Progenitor cell of endocrine pancreas (in vitro differentiated cells): ENCODE measurements at regions not wholly inside any gene's neighbourhood (a gene's known extent, or its start where the extent isn't known, plus 50 kb on each side); places are given as distances from the start of the nearest gene placed in this dataset.

ENCODE experiments used
- DNase-seq: peaks from one replicate; pipeline ENCODE4 v3.0.0; 2021; ENCODE audit warnings: low spot score; ENCODE audit not compliant: unreplicated experiment
- H3K27ac Mint-ChIP-seq: 2 replicates; pipeline ENCODE4 v1.8.0; 2021; ENCODE audit warnings: mild to moderate bottlenecking, moderate library complexity, mixed read lengths
- H3K27me3 Mint-ChIP-seq: 2 replicates; pipeline ENCODE4 v1.8.0; 2021; ENCODE audit warnings: mixed read lengths
- H3K36me3 Mint-ChIP-seq: 2 replicates; pipeline ENCODE4 v1.8.0; 2022; ENCODE audit warnings: mixed read lengths; ENCODE audit not compliant: insufficient read depth
- H3K4me1 Mint-ChIP-seq: 2 replicates; pipeline ENCODE4 v1.8.0; 2021; ENCODE audit warnings: low read depth, mixed read lengths
- H3K4me3 Mint-ChIP-seq: 2 replicates; pipeline ENCODE4 v1.8.0; 2021; ENCODE audit warnings: low read depth, mild to moderate bottlenecking, moderate library complexity, mixed read lengths
- H3K9me3 Mint-ChIP-seq: 2 replicates; pipeline ENCODE4 v1.8.0; 2021; ENCODE audit warnings: low read depth, mixed read lengths
- TF ChIP-seq, protein P1 (sequence below): fragments of 200-600 bp; sonication (generic); IDR thresholded peaks from one replicate; pipeline ENCODE4 v1.5.0; 2021; ENCODE audit warnings: antibody characterized with exemption, mild to moderate bottlenecking; ENCODE audit not compliant: unreplicated experiment

- H3K36me3 Mint-ChIP-seq, result no peaks in the 10 kb centered on the region
- H3K4me1 Mint-ChIP-seq, result no peaks in the 10 kb centered on the region
- no peak for DNase-seq
Measured at GRCh38 chr6:54758340-54758739, 88.2 kb upstream of the FAM83B start.

DNA sequence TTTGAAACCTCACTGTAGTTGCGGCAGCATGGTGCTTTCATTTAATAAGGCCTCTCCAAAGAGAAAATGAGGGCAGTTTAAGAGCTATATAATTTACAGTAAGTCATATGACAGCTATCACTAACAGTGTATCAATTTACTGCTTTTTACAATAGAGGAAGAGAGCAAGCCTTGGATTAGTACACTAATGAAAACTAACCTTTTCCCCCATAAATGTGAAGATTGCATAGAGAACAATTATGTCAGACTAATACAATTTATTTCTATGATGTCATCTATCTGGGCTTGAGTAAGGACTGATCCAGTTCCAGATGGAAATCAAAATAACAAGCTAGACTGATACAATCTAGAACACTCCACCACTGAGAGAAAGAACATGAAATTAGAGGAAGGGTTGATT lies 78.1 kb upstream of the FAM83B start:
- H3K4me3 Mint-ChIP-seq, result no peak overlapping the region
- H3K9me3 Mint-ChIP-seq, result no peaks in the 10 kb centered on the region
- TF ChIP-seq, protein P1, sequence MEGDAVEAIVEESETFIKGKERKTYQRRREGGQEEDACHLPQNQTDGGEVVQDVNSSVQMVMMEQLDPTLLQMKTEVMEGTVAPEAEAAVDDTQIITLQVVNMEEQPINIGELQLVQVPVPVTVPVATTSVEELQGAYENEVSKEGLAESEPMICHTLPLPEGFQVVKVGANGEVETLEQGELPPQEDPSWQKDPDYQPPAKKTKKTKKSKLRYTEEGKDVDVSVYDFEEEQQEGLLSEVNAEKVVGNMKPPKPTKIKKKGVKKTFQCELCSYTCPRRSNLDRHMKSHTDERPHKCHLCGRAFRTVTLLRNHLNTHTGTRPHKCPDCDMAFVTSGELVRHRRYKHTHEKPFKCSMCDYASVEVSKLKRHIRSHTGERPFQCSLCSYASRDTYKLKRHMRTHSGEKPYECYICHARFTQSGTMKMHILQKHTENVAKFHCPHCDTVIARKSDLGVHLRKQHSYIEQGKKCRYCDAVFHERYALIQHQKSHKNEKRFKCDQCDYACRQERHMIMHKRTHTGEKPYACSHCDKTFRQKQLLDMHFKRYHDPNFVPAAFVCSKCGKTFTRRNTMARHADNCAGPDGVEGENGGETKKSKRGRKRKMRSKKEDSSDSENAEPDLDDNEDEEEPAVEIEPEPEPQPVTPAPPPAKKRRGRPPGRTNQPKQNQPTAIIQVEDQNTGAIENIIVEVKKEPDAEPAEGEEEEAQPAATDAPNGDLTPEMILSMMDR, result no peak
- H3K36me3 Mint-ChIP-seq, result no peaks in the 10 kb centered on the region
- DNase-seq, result no peak
- no peak overlapping the region for H3K27ac Mint-ChIP-seq
- no peaks in the 10 kb centered on the region for H3K4me1 Mint-ChIP-seq
- H3K27me3 Mint-ChIP-seq, result no peaks in the 10 kb centered on the region

More at GRCh38 chr6:54758340-54758739, 88.2 kb upstream of the FAM83B start:
- TF ChIP-seq, protein P1, result no peak
- Mint-ChIP-seq H3K27me3 (no peaks in the 10 kb centered on the region), H3K9me3 (no peaks in the 10 kb centered on the region), H3K27ac (no peak overlapping the region), H3K4me3 (no peak overlapping the region)

GRCh38 chr6:54770328-54770727 lies 76.2 kb upstream of the FAM83B start:
- no peak overlapping the region for H3K4me3 Mint-ChIP-seq
- no peaks in the 10 kb centered on the region for H3K4me1 Mint-ChIP-seq
- H3K27me3 Mint-ChIP-seq, result no peaks in the 10 kb centered on the region
- H3K36me3 Mint-ChIP-seq, result no peaks in the 10 kb centered on the region
- no peaks in the 10 kb centered on the region for H3K9me3 Mint-ChIP-seq
- TF ChIP-seq, protein P1, result no peak
- DNase-seq, result no peak
- H3K27ac Mint-ChIP-seq, result no peak overlapping the region

DNA sequence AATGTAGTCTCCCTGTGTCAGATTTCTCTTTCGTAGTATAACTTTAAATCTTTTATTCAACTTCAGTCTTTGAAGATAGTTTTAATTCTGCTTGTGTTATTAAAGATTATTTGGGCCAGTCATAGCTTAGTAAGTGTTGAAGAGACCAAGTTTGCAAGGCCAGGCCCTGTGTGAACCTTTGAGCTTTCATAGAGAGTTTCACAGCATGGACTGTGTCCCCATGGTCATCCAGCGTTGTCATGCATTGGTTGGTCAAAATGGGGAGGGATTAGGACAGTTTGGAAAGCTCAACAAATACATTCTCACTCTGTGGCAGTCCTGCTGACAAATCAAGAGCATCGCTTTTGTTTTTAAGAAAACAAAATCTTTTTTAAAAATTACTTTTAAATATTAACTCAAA lies 74.6 kb upstream of the FAM83B start:
- no peaks in the 10 kb centered on the region for H3K27me3 Mint-ChIP-seq
- H3K36me3 Mint-ChIP-seq, result no peaks in the 10 kb centered on the region
- TF ChIP-seq, protein P1, result no peak
- H3K27ac Mint-ChIP-seq, result no peak overlapping the region
- no peaks in the 10 kb centered on the region for H3K9me3 Mint-ChIP-seq
- no peak overlapping the region for H3K4me3 Mint-ChIP-seq
- no peaks in the 10 kb centered on the region for H3K4me1 Mint-ChIP-seq
- no peak for DNase-seq

DNA sequence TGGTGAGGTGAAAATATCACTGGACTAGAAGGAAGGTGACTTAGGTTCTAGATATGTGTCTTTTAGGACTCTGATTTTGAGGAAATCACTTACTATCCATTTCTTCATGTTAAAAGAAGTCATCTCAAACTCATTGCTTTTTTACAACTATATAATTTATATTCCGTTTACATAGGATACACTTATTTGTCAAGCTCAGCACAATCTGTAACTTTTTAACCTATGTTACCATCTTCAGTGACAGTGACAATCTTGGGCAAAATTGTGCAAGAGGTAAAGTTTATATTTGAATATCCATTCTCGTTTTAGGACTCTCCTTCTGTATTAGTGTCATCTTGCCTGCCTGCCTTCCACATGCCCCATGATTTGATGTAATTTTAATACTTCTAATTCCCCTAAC lies 74.0 kb upstream of the FAM83B start:
- no peaks in the 10 kb centered on the region for H3K9me3 Mint-ChIP-seq
- DNase-seq, result no peak
- H3K4me3 Mint-ChIP-seq, result no peak overlapping the region
- H3K36me3 Mint-ChIP-seq, result no peaks in the 10 kb centered on the region
- no peak overlapping the region for H3K27ac Mint-ChIP-seq
- TF ChIP-seq, protein P1, result no peak
- H3K4me1 Mint-ChIP-seq, result no peaks in the 10 kb centered on the region
- H3K27me3 Mint-ChIP-seq, result no peaks in the 10 kb centered on the region
